Cardiac septum (tissue), 1 donor: ENCODE measurements at regions not wholly inside any gene's neighbourhood (a gene's known extent, or its start where the extent isn't known, plus 50 kb on each side); places are given as distances from the start of the nearest gene placed in this dataset.

Experiments
- DNase-seq: peaks from one replicate; pipeline ENCODE4 v3.0.0-alpha.2; 2020; ENCODE audit warnings: low spot score
- intact Hi-C: fragments of 100-400 bp; cut with DNase I; formaldehyde crosslinking; loops from one replicate; pipeline ENCODE4 v1.14.0; 2022
- donor health status: DM: no; HTN: no; CAD: no.

DNA sequence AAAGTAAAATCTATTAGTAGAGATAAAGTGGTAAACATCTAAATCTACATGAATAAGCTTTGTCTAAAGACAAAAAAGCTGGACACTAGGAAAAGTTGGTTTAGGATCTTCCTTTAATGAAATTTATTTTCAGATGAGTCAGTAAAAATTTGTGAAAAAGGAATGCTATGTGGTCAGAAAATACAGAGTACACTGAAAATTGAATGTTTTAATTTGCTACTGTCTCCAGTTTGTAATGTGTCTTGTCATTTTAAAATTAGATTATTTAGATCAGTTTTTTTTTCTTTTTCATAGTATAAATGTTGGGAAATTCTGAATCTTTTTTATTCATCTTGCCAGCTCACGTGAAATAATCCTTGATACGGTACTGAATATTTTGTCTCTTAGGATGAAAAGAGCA is 56.9 kb downstream of the SLITRK6 start:
- DNase-seq: no peak
- intact Hi-C loops: no loop called here

DNA sequence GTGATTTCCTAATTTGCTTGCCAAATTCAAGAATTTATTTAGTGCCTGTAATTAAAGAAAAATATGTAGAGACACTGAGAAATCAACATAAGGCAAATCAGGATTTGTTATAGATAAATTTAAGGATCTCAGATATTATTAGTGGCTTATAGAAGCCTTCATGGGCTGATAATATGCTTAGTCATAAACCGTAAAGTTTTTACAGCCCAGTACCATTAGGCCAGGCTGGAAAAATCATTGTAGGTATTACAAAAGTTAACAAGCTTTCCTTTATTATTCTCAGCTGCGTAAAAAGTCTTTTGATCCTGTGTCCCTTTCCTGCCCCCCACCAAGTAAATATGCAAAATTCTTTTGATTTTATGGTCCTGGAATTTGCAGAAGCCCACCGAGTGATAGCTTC is 58.2 kb downstream of the SLITRK6 start:
- intact Hi-C loops: no loop called here
- no peak for DNase-seq

- DNase-seq: no peak
- intact Hi-C loops: no loop called here
Observed at GRCh38 chr13:85738696-85739320, 60.4 kb downstream of the SLITRK6 start.

DNA sequence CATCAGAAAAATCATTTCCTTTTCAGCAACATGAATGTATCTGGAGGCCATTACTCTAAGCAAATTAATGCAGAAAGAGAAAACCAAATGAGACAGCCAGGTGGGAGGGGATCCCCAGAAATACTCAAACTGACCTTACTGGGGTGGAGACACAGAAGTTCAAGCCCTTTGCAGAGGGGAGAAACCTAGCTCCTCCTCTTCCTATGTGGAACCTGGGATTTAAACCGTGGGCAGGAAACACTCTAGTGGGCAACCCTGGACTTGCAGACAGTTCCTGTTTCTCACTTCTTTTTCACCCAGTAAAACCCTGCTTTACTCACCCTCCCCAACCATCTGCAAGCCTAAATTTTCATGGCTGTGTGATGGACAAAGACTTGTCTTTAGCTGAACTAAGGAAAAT is 61.3 kb downstream of the SLITRK6 start:
- intact Hi-C loops: no loop called here
- no peak for DNase-seq

DNA sequence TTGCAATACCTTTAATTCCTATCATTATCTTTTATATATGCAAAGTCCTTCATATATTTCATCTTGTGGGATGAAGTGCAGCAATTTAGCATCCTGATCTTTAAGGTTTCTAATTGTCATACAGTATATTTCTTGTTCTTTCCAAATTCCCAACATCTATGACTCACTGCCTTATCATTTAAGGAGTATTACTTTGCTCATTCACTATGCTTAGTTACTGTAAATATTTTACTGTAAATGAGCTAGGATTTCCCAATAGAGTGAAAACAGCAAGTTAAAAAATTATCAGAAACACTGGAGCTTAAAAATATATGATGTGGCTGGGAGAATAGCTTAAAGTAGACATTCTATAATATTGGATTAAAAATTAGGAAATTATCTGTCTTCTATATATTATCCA is 69.9 kb downstream of the SLITRK6 start:
- intact Hi-C loops: no loop called here
- no peak for DNase-seq

DNA sequence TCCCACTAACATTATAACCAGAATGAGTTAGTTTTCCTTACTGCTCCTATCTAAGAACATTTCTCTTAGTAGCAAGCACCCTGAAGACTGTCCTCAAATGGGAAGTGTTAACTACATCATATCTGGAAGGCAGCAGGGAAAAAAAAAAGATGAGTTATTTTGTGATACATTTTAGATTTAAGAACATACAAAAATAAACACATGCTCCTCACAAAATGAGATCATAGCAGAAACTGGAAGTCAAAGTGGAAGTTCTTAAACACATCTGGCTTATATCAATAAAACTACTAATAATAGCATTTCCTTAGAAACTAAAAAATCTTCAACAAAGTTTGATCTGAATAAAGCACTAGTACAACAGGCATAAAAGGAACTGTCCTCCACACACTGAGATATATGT is 70.4 kb downstream of the SLITRK6 start:
- DNase-seq: no peak
- intact Hi-C loops: no loop called here

DNA sequence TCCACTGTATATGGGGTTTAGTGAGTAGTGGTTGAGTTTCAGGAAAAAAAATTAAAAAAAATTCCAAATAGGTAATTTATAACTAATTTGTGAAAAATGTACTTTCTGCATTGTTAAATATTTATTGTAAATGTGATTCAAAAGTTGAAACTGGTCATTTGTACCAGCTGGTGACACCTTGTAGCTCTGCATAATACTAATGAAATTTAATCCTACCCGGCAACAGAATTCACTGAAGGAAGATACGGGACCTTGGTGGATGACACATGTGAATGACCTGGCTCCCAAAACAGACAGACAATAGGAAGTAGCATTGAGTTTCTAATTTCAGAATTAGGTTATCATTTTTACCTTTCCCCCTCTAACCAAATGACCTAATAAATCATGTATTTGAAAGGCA is 73.8 kb downstream of the SLITRK6 start:
- no peak for DNase-seq
- intact Hi-C loops: no loop called here

DNA sequence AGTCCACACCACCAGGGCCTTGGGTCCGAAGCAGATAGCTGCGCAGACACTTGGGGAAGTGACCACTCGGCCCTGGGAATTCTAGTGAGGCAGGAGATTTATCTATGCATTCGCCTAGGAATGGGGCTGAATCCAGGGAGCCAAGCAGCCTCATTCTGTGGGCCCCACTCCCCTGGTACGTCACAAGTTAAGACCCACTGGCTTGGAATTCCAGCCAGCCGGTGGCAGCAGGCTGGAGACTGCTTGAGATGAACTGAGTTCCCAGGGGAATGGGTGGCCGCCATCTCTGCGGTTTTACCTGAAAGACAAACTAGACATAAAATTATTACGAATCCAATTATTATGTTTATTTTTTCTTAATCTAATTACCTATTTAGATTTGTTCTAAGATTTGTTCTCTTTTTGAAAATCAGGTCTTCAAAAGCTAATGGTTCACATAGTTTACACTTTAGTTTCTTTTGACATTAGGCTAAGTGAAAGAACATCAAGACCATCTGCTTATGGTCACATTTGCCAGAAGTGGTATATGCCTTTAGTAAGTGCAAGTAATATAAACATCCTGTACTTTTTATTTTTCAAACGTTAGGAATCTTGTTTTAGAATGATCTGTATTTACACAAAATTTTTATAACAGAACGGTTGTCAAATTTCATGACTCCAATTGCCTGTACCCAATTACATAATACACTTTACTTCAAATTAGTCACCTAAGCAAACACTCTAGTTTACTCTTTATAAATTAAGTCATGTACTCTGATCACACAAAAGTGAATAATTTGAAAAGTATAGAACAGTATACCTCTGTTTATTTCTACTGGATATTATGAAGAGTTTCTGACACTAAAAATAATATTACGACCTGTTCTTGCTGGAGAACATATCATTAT is 74.4 kb downstream of the SLITRK6 start:
- intact Hi-C loops: no loop called here
- no peak for DNase-seq

GRCh38 chr13:85719749-85720148 is 79.5 kb downstream of the SLITRK6 start:
- intact Hi-C loops: no loop called here
- no peak for DNase-seq

GRCh38 chr13:85717921-85718320 is 81.3 kb downstream of the SLITRK6 start:
- DNase-seq: no peak
- intact Hi-C loops: no loop called here

DNA sequence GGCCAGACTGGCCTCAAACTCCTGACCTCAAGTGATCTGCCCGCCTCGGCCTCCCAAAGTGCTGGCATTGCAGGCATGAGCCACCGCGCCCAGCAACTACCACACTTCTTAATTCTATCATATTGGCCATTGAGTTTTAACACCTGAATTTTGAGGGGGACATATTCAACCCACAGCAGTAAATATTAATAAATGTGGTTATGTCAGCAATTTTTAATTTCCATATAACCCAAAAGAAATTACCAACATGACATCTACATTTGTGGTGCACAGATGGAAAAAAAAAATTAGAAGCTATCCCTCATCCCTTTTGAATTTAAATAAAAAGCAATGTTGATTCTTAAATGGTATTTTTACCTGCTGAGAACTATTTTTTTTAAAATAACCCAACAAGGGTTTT is 88.7 kb downstream of the SLITRK6 start:
- no peak for DNase-seq
- intact Hi-C loops: no loop called here

DNA sequence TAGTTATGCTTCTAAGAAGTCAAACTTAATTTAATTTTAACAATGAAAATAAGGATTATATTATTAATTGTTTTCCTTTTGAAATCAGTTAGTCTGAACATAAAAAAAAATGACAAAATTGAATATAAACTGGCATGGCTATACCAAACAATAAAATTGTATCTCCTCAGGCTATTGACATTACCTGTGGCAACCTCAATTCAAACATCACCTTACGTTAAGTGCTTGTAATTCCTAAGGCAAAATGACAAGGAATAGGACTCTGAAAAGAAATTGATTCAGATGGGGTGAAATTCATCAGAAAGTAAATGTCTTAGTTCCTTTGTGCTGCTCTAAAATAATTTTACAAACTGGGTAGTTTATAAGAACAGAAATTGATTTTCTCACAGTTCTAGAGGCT is 89.5 kb downstream of the SLITRK6 start:
- intact Hi-C loops: no loop called here
- DNase-seq: no peak

- DNase-seq: no peak
Observed at GRCh38 chr13:85709072-85709471, 90.1 kb downstream of the SLITRK6 start.

DNA sequence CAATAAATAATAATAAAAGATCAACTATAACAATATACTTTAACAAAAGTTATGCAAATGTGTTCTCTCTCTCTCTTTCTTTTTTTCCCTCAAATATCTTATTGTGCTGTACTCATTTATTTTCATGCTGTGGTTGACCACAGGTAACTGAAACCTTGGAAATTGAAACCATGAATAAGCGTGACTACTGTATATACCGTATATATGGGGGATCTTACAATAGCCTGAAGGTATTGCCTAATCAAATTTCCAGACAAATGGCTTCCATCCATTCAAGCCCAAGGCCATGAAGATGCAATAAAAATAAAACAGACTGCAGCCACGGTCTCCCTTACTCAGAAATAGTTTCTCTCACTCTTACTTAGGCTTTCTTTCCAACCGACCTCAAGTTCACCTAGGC is 98.3 kb downstream of the SLITRK6 start:
- intact Hi-C loops: no loop called here
- DNase-seq: no peak

More at GRCh38 chr13:85709072-85709471, 90.1 kb downstream of the SLITRK6 start:
- intact Hi-C loops: no loop called here

- intact Hi-C loops: no loop called here
- no peak for DNase-seq
Observed at GRCh38 chr13:85698256-85698655, 101.0 kb downstream of the SLITRK6 start.

DNA sequence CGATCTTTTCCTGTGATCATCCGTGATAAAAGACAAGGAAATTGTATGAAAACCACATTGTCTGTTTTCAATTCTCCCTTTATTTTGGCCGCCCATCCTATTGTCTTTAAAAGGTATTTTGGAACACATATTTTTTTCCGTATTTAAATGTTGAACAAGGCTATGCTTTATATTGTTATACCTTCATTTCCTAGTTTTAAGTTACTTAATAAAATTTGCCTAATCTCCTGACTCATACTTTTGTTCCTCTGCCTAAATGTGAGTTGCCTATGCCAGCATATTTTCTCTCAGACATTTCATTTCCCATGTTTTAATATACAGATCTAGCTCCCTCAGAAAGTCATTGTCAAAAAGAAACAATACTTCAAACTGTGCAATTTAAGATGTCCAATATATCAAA is 104.2 kb downstream of the SLITRK6 start:
- DNase-seq: no peak
- intact Hi-C loops: no loop called here

GRCh38 chr13:85693889-85694511 is 105.2 kb downstream of the SLITRK6 start:
- no peak for DNase-seq
- intact Hi-C loops: no loop called here

DNA sequence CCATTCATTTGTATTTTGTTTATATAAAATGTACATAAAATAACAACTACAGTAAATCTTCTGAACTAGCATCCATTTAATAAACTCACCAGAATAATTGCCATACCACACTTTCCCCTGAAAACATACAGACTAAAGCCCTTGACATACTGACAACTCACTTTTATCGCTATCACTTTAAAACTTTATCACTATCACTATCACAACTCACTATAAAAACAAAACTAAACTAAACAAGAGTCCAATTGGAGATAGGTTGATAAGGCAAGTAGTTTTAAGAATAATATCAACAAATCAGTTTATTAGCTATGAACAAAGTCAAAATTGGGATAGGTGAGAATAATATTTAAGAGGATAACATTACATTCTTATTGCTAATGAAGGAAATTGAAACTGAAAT is 108.9 kb downstream of the SLITRK6 start:
- intact Hi-C loops: no loop called here
- no peak for DNase-seq

GRCh38 chr13:85685436-85685835 is 113.8 kb downstream of the SLITRK6 start:
- intact Hi-C loops: no loop called here
- no peak for DNase-seq

- DNase-seq: no peak
- intact Hi-C loops: no loop called here
Observed at GRCh38 chr13:85675151-85675907, 123.9 kb downstream of the SLITRK6 start.
